Endothelial cell of umbilical vein (primary cell): ENCODE measurements at regions not wholly inside any gene's neighbourhood (a gene's known extent, or its start where the extent isn't known, plus 50 kb on each side); places are given as distances from the start of the nearest gene placed in this dataset.

ENCODE experiments used
- BruUV-seq: library from RNA; stranded (reverse); fragments of 400-500 nt; replicated peaks from 2 replicates; lab custom pipeline; 2021; lab: Mats Ljungman, UMichigan
- CTCF ChIA-PET: fragments of 300-600, 350-600 bp; sonication (Branson Sonifier 250); formaldehyde crosslinking; loops from one replicate; lab custom pipeline; 2021; ENCODE audit warnings: antibody characterized with exemption, inconsistent platforms; lab: Charles Lee
- POLR2A ChIA-PET: fragments of 300-600, 350-600 bp; sonication (Branson Sonifier 250); formaldehyde crosslinking; loops from one replicate; lab custom pipeline; 2021; ENCODE audit warnings: antibody characterized with exemption, inconsistent platforms; lab: Charles Lee
- DNase-seq: peaks from one replicate; pipeline ENCODE4 v3.0.0-alpha.2; 2011; ENCODE audit warnings: low read depth, low spot score
- FAIRE-seq: peaks from 2 replicates; lab custom pipeline; 2011; peaks lifted over from hg19 to GRCh38; lab: Jason Lieb, UNC
- H2AFZ ChIP-seq: 2 replicates; pipeline ENCODE4 v1.6.0; 2012; ENCODE audit warnings: low read depth, low read length, control low read depth, inconsistent platforms
- H3K27ac ChIP-seq: 2 replicates; pipeline ENCODE4 v1.5.1; 2011; ENCODE audit warnings: low read depth, mild to moderate bottlenecking, control low read depth, low read length, moderate library complexity; ENCODE audit not compliant: insufficient read depth
- H3K27me3 ChIP-seq, 2 experiments: 2 replicates each; pipeline versions ENCODE4 v1.6.0 to v1.6.1; 2011; ENCODE audit warnings: low read length in 2 of 2, mixed read lengths in 1 of 2; ENCODE audit not compliant: control insufficient read depth in 2 of 2, insufficient read depth in 2 of 2
- H3K36me3 ChIP-seq, 2 experiments: 2 replicates in 1 of 2; 3 replicates in 1 of 2; pipeline ENCODE4 v1.5.1; 2011; ENCODE audit warnings: low read length in 2 of 2, mild to moderate bottlenecking in 1 of 2, moderate library complexity in 1 of 2; ENCODE audit not compliant: control insufficient read depth in 2 of 2, insufficient read depth in 2 of 2; ENCODE audit errors: extremely low read depth in 1 of 2
- H3K4me1 ChIP-seq: 3 replicates; pipeline ENCODE4 v1.5.1; 2011; ENCODE audit warnings: mild to moderate bottlenecking, low read length; ENCODE audit not compliant: control insufficient read depth, insufficient read depth; ENCODE audit errors: extremely low read depth
- H3K4me2 ChIP-seq: 2 replicates; pipeline ENCODE4 v1.6.1; 2011; ENCODE audit warnings: low read length, control low read depth, mixed read lengths; ENCODE audit not compliant: insufficient read depth
- H3K4me3 ChIP-seq, 3 experiments: fragments of 200-600 bp in 1 of 3; sonication (generic), shearing (Covaris generic) in 1 of 3; replicated peaks in 1 of 3; 2 replicates each; pipeline ENCODE4 v1.5.1; 2011 to 2016; ENCODE audit warnings: control low read depth in 3 of 3, low read length in 3 of 3, mild to moderate bottlenecking in 2 of 3, inconsistent platforms in 1 of 3, low read depth in 1 of 3, moderate library complexity in 1 of 3; ENCODE audit not compliant: insufficient read depth in 1 of 3
- H3K79me2 ChIP-seq: 2 replicates; pipeline ENCODE4 v1.6.0; 2012; ENCODE audit warnings: low read length, inconsistent platforms; ENCODE audit not compliant: control insufficient read depth, insufficient read depth
- H3K9ac ChIP-seq: replicated peaks from 2 replicates; pipeline ENCODE3; 2011; ENCODE audit warnings: low read length, control low read depth; ENCODE audit not compliant: insufficient read depth; ENCODE audit errors: extremely low read depth
- H3K9me1 ChIP-seq: replicated peaks from 3 replicates; pipeline ENCODE4 v1.6.0; 2011; ENCODE audit warnings: mild to moderate bottlenecking, low read length; ENCODE audit not compliant: control insufficient read depth, insufficient read depth; ENCODE audit errors: extremely low read depth
- H3K9me3 ChIP-seq: replicated peaks from 2 replicates; pipeline ENCODE4 v1.5.1; 2012; ENCODE audit warnings: low read length, inconsistent platforms; ENCODE audit not compliant: control insufficient read depth, insufficient read depth
- H4K20me1 ChIP-seq: replicated peaks from 2 replicates; pipeline ENCODE3; 2011; ENCODE audit warnings: mild to moderate bottlenecking, low read length; ENCODE audit not compliant: control insufficient read depth, insufficient read depth; ENCODE audit errors: extremely low read depth
- EZH2 ChIP-seq: IDR thresholded peaks from 2 replicates; pipeline ENCODE4 v1.6.1; 2012; ENCODE audit warnings: borderline replicate concordance, low read depth, mild to moderate bottlenecking, moderate library complexity, low read length, inconsistent platforms; ENCODE audit not compliant: severe bottlenecking
- FOS ChIP-seq: IDR thresholded peaks from 2 replicates; pipeline ENCODE4 v1.6.1; 2011; ENCODE audit warnings: mild to moderate bottlenecking, low read length, moderate library complexity, borderline replicate concordance; ENCODE audit not compliant: insufficient read depth
- GATA2 ChIP-seq: IDR thresholded peaks from 2 replicates; pipeline ENCODE4 v1.7.0; 2011; ENCODE audit warnings: low read depth, mild to moderate bottlenecking, moderate library complexity, mixed read lengths, low read length; ENCODE audit not compliant: insufficient read length, insufficient read depth
- JUN ChIP-seq: IDR thresholded peaks from 2 replicates; pipeline ENCODE4 v1.6.1; 2011; ENCODE audit warnings: borderline replicate concordance, low read depth; ENCODE audit not compliant: insufficient read length, insufficient read depth
- MYC ChIP-seq: IDR thresholded peaks from one replicate; pipeline ENCODE4 v1.6.1; 2011; ENCODE audit warnings: mild to moderate bottlenecking, low read depth, low read length
- POLR2A ChIP-seq: IDR thresholded peaks from 2 replicates; pipeline ENCODE4 v1.6.1; 2012; ENCODE audit warnings: low read depth, mild to moderate bottlenecking, control low read depth, low read length
- POLR2AphosphoS5 ChIP-seq: IDR thresholded peaks from 2 replicates; pipeline ENCODE4 v1.6.1; 2012; ENCODE audit warnings: low read depth, mild to moderate bottlenecking, control low read depth, low read length, moderate library complexity; ENCODE audit not compliant: insufficient read depth
- dilution Hi-C: fragments of 300-500 bp; cut with MboI; formaldehyde crosslinking; loops from one replicate; pipeline ENCODE4 v1.15.0; 2019; ENCODE audit warnings: low sequenced_read_pairs; ENCODE audit not compliant: extremely low pct_ligation_motif_present
- intact Hi-C: fragments of 100-400 bp; cut with micrococcal nuclease; formaldehyde crosslinking; loops from one replicate; pipeline ENCODE4 v1.10.0; 2022
- TF ChIP-seq, protein P1 (sequence below), 2 donors: IDR thresholded peaks; 1 replicate in 1 of 2; 2 replicates in 1 of 2; pipeline ENCODE4 v1.5.1; 2011; ENCODE audit warnings: low read length in 2 of 2, mild to moderate bottlenecking in 2 of 2, moderate library complexity in 2 of 2, control low read depth in 1 of 2, inconsistent platforms in 1 of 2, low read depth in 1 of 2; ENCODE audit not compliant: insufficient read depth in 1 of 2; ENCODE audit errors: extremely low read depth in 1 of 2
- TF ChIP-seq, protein P2 (sequence below): IDR thresholded peaks from 2 replicates; pipeline ENCODE4 v1.6.1; 2011; ENCODE audit not compliant: insufficient read depth, insufficient read length

DNA sequence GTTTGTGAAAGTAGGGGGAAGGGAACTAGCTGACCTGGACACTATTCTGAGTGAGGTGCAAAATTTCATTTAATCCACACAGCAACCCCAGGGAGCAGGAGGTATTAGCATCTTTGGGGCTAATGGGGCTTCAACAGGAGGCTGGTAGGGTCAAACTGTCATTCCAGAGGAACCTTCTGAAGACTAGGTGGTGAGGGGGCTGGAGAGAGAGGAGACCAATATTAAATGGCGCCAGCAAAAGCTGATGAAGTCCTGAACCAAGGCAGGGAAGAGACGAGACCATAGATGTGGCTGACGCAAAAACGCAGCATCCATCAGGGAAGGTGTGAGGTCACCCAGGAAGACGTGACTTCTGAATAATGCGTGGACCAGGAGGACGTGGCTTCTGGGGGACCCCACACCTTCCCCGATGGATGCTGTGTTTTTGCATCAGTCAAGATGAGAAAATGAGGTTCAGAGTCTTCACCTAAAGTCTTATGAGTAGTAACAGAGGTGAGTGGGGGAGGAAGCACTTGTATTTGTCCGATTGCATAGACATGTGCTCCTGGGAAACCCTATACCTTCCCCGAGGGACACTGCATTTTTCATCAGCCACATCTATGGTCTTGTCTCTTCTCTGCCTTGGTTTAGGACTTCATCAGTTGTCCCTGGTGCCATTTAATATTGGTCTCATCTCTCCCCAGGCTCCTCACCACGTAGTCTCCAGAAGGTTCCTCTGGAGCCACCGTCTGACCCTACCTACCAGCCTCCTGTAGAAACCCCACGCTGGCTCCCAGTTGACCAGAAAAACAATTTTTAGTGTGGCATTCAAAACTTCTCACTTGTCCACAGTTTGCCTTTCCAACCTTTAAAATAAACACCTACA is 188.6 kb downstream of the MYCN start:
- H3K9me3 ChIP-seq = no peaks in the 10 kb centered on the region

DNA sequence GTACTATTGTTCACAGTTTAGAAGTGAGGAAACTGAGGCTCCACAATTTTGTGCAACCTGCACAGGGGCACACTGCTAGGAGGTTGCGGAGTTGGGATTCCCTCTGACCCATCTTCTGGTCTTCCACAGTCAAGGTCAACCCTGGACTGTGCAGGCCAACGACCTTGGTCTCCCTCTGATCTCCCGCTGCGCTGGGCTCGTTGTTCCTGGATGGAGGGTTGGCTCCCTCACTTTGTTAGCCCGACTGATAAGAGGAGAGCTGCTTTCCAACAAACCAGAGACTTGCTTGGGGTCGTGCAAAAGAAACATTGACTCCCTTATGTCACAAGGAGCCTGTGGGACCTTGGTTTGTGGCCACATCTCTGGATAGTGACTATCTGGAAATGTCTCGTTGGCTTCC is 187.6 kb downstream of the MYCN start:
- FAIRE-seq (no peak), DNase-seq (no peak)
- H3K4me2 ChIP-seq = no peak overlapping the region
- intact Hi-C loops (no loop called here), dilution Hi-C loops (no loop called here)
- H3K4me3 ChIP-seq = no peak overlapping the region
- TF ChIP-seq EZH2 (no peak), POLR2AphosphoS5 (no peak), MYC (no peak), GATA2 (no peak), JUN (no peak), FOS (no peak), POLR2A (no peak)
- TF ChIP-seq, protein P1, sequence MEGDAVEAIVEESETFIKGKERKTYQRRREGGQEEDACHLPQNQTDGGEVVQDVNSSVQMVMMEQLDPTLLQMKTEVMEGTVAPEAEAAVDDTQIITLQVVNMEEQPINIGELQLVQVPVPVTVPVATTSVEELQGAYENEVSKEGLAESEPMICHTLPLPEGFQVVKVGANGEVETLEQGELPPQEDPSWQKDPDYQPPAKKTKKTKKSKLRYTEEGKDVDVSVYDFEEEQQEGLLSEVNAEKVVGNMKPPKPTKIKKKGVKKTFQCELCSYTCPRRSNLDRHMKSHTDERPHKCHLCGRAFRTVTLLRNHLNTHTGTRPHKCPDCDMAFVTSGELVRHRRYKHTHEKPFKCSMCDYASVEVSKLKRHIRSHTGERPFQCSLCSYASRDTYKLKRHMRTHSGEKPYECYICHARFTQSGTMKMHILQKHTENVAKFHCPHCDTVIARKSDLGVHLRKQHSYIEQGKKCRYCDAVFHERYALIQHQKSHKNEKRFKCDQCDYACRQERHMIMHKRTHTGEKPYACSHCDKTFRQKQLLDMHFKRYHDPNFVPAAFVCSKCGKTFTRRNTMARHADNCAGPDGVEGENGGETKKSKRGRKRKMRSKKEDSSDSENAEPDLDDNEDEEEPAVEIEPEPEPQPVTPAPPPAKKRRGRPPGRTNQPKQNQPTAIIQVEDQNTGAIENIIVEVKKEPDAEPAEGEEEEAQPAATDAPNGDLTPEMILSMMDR (IDR thresholded peaks at IDR 0.05; ENCODE audit: extremely low read depth in 1 of 2, insufficient read depth in 1 of 2, low read depth in 1 of 2, low read length in 2 of 2) = no peak
- TF ChIP-seq, protein P2, sequence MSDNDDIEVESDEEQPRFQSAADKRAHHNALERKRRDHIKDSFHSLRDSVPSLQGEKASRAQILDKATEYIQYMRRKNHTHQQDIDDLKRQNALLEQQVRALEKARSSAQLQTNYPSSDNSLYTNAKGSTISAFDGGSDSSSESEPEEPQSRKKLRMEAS = no peak
- H4K20me1 ChIP-seq = no peaks in the 10 kb centered on the region
- no peaks in the 10 kb centered on the region for H3K36me3 ChIP-seq
- H2AFZ ChIP-seq = no peak overlapping the region
- CTCF ChIA-PET = no interaction called here
- H3K9ac ChIP-seq = no peak overlapping the region
- no peaks in the 10 kb centered on the region for H3K4me1 ChIP-seq
- no TSS peak for BruUV-seq
- H3K9me3 ChIP-seq = no peaks in the 10 kb centered on the region
- no peaks in the 10 kb centered on the region for H3K27me3 ChIP-seq
- no peak overlapping the region for H3K27ac ChIP-seq
- no peaks in the 10 kb centered on the region for H3K9me1 ChIP-seq
- H3K79me2 ChIP-seq = no peaks in the 10 kb centered on the region
- POLR2A ChIA-PET = no interaction called here

More for the DNA sequence above, 188.6 kb downstream of the MYCN start:
- Histone ChIP-seq H3K4me2 (no peak overlapping the region), H3K9me1 (no peaks in the 10 kb centered on the region), H3K27ac (no peak overlapping the region), H3K79me2 (no peaks in the 10 kb centered on the region), H4K20me1 (no peaks in the 10 kb centered on the region), H3K9ac (no peak overlapping the region), H3K4me1 (no peaks in the 10 kb centered on the region), H3K36me3 (no peaks in the 10 kb centered on the region), H3K27me3 (no peaks in the 10 kb centered on the region), H3K4me3 (no peak overlapping the region), H2AFZ (no peak overlapping the region)
- FAIRE-seq (no peak), DNase-seq (no peak)
- intact Hi-C loops (no loop called here), dilution Hi-C loops (no loop called here)
- TF ChIP-seq, protein P1 (IDR thresholded peaks at IDR 0.05; ENCODE audit: extremely low read depth in 1 of 2, insufficient read depth in 1 of 2, low read depth in 1 of 2, low read length in 2 of 2) = no peak
- no peak for TF ChIP-seq MYC
- no peak for TF ChIP-seq FOS
- no peak for TF ChIP-seq GATA2
- ChIA-PET CTCF (no interaction called here), POLR2A (no interaction called here)
- BruUV-seq = no TSS peak
